Fibroblast of the aortic adventitia (primary cell): ENCODE measurements at regions not wholly inside any gene's neighbourhood (a gene's known extent, or its start where the extent isn't known, plus 50 kb on each side); places are given as distances from the start of the nearest gene placed in this dataset.

Experiments used
- DNase-seq: peaks from one replicate; pipeline ENCODE4 v3.0.0-alpha.2; 2010; ENCODE audit warnings: low read depth
- H3K4me3 ChIP-seq: 2 replicates; pipeline ENCODE4 v1.5.1; 2011; ENCODE audit warnings: low read depth, mild to moderate bottlenecking, control low read depth, low read length, moderate library complexity
- TF ChIP-seq, protein P1 (sequence below): IDR thresholded peaks from 2 replicates; pipeline ENCODE4 v1.5.1; 2011; ENCODE audit warnings: mild to moderate bottlenecking, low read length, control low read depth, inconsistent platforms; ENCODE audit not compliant: insufficient read depth

DNA sequence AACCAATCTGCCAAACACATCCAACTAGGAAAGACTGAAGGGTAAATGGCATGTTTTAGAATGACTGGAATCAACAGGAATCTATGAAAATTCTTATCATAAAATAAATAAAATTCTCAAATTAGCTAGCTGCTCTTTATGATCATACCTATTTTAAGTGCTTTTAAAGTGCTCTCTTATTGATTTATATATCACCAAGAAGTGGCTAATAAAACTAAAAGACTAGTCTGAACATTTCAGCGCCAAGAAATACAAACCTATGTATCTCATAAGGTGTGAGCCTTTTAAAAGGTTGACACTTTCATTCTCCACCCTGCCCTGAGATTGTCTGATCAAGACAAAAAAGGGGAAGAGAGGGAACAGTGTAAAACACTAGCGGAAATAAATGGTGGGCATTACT is 136.8 kb upstream of the ARHGAP42 start:
- H3K4me3 ChIP-seq, result no peak overlapping the region

DNA sequence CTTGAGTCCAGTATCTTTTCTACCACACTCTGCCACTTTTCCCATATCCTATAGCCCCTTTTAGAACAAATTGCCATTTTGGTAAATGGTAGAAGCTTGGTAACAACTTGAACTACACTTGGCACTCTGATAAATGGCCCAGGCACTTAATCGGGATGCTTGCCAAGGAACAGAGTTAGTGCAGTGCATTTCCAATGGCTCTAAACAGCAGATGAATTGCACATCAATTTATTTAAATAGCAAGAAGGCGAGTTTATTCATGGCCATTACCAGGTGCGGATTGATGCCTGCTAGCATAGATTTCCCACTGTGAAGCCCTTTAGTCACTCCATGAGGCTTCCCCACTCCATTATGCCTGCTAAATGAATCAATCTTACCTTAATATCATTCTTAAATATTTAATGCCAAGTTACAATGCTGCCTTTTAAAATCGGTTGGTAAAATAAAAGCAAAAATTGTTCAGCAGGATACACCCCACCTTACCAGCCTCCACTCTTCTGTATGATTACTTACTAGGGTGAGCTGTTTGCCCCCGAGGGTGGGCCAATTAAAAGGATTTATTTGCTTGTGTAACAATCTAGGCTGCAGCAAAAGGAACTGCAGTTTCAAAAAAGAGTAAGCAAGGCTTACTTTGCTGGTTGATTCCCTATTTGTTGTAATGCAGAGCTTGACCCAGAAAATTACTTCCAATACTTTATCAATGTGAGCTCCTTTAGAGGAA is 136.0 kb upstream of the ARHGAP42 start:
- H3K4me3 ChIP-seq, result no peak overlapping the region
- TF ChIP-seq, protein P1, sequence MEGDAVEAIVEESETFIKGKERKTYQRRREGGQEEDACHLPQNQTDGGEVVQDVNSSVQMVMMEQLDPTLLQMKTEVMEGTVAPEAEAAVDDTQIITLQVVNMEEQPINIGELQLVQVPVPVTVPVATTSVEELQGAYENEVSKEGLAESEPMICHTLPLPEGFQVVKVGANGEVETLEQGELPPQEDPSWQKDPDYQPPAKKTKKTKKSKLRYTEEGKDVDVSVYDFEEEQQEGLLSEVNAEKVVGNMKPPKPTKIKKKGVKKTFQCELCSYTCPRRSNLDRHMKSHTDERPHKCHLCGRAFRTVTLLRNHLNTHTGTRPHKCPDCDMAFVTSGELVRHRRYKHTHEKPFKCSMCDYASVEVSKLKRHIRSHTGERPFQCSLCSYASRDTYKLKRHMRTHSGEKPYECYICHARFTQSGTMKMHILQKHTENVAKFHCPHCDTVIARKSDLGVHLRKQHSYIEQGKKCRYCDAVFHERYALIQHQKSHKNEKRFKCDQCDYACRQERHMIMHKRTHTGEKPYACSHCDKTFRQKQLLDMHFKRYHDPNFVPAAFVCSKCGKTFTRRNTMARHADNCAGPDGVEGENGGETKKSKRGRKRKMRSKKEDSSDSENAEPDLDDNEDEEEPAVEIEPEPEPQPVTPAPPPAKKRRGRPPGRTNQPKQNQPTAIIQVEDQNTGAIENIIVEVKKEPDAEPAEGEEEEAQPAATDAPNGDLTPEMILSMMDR, result no peak
- no peak for DNase-seq

More for the DNA sequence above, 136.8 kb upstream of the ARHGAP42 start:
- DNase-seq, result no peak
- TF ChIP-seq, protein P1, result no peak

DNA sequence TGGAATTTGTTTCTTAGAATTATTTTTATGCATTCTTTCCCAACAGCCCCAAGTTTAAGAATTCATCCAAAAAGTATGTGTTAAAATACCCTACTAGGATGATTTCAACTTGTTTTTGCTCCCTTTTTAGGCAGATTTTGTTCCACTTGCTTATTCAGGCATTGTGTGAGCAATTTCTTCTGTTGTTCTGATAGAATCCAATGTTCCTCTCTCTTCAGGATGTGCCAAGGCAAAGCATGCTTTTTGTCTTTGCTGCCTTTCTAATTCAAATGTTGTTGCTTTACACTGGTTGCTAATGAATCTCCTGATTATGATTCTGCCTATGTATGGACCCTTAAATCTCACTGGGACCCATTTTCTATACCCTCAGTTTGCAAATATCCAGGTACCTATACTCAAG is 131.2 kb upstream of the ARHGAP42 start:
- TF ChIP-seq, protein P1, result no peak
- H3K4me3 ChIP-seq, result no peak overlapping the region
- no peak for DNase-seq

DNA sequence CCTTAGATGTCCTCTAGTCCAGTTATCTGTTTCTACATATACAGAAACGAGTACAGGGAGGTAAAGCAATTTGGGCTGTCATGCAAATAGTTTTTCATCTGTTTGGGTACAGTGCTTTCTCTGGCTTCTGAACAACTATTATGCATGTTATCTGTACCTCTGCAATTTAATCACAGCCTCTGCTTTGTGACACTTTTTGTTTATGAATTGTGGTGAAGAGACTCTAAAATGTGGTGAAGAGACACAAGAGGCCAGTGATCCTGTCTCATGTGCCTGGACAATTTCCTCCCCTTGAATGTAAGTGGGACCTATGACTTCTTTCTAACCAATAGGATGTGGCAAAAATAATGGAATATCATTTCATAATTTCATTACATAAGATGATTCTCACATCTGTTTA is 130.3 kb upstream of the ARHGAP42 start:
- H3K4me3 ChIP-seq, result no peak overlapping the region
- TF ChIP-seq, protein P1, result no peak
- no peak for DNase-seq

DNA sequence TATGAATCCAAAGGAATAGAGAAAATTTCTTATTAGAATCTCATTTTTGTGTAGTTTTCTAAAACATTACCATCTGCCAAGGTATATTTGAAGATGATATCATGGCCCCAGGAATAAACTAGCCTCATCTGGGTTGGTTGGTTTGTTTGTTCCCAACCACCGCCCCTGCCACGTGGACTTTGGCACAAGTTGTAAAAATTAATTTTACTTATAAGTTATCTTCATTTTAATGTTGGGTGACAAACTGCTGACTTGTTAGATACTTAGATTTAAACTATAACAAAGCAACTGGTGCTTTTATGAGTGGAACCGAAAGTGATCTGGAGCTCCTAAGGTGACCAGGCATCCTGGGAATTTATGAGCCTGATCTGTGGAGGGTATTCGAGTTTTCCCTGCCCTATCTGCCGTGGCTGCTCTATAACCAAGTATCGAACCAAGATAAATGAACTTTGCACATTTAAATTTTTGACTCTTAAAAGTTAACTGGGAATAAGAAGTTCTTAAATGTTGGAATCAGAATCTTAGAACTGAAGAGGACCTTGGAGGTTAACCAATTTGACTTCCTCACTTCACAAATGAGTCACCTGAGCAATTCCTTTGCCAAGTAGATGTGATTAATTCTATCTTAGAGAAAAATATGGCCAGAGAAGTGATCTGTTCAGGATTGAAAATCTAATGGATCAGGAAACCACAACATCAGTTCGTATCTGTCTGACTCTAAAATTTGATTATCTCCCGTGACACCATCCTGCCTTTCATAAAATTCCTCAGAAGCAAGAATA is 129.1 kb upstream of the ARHGAP42 start:
- TF ChIP-seq, protein P1, result no peak
- no peak for DNase-seq
- H3K4me3 ChIP-seq, result no peak overlapping the region

DNA sequence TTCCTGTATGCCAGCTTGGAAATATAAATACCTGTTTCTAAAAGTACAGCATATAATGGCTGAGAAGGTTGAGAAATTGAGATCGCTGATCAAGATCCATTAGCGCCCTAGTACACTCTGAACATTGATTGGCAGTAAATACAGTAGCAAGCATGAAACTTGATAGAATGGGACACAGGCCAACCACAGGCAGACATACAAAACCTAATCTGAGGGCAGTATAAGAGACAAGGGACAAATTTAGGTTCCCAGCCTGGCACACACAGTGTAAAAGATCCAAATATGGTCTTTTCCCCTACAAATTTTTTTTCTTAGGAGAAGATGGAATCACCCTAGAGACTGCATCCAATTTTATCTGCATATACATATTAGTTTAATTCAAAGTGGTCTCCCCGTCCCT is 126.5 kb upstream of the ARHGAP42 start:
- TF ChIP-seq, protein P1, result no peak
- DNase-seq, result no peak
- no peak overlapping the region for H3K4me3 ChIP-seq
